Fibroblast of lung (primary cell): ENCODE measurements at regions not wholly inside any gene's neighbourhood (a gene's known extent, or its start where the extent isn't known, plus 50 kb on each side); places are given as distances from the start of the nearest gene placed in this dataset.

ENCODE experiments used
- DNase-seq, 2 donors: peaks; one replicate each; pipeline versions ENCODE4 v3.0.0 to v3.0.0-alpha.2; 2010; ENCODE audit warnings: low read depth in 2 of 2
- H2AFZ ChIP-seq: 2 replicates; pipeline ENCODE4 v1.5.1; 2012; ENCODE audit warnings: low read length, control low read depth, inconsistent platforms
- H3K27ac ChIP-seq: 2 replicates; pipeline ENCODE4 v1.5.1; 2011; ENCODE audit warnings: low read length, control low read depth; ENCODE audit not compliant: insufficient read depth
- H3K27me3 ChIP-seq: 2 replicates; pipeline ENCODE4 v1.5.1; 2011; ENCODE audit warnings: mild to moderate bottlenecking, low read length; ENCODE audit not compliant: control insufficient read depth, insufficient read depth
- H3K36me3 ChIP-seq: 2 replicates; pipeline ENCODE4 v1.5.1; 2011; ENCODE audit warnings: low read length; ENCODE audit not compliant: control insufficient read depth, insufficient read depth
- H3K4me1 ChIP-seq: 2 replicates; pipeline ENCODE4 v1.5.1; 2011; ENCODE audit warnings: low read length; ENCODE audit not compliant: control insufficient read depth, insufficient read depth; ENCODE audit errors: extremely low read depth
- H3K4me2 ChIP-seq: 2 replicates; pipeline ENCODE4 v1.5.1; 2011; ENCODE audit warnings: low read length, control low read depth; ENCODE audit not compliant: insufficient read depth; ENCODE audit errors: extremely low read depth
- H3K4me3 ChIP-seq, 4 experiments: fragments of 200-600 bp in 1 of 4; sonication (generic) in 1 of 4; replicated peaks in 1 of 4; 2 replicates each; pipeline ENCODE4 v1.5.1; 2011 to 2016; ENCODE audit warnings: low read length in 4 of 4, low read depth in 3 of 4, mild to moderate bottlenecking in 3 of 4, control low read depth in 2 of 4, inconsistent platforms in 1 of 4, mixed read lengths in 1 of 4; ENCODE audit not compliant: insufficient read depth in 1 of 4; ENCODE audit errors: control extremely low read depth in 1 of 4
- H3K79me2 ChIP-seq: 2 replicates; pipeline ENCODE4 v1.5.1; 2012; ENCODE audit warnings: mild to moderate bottlenecking, low read length, inconsistent platforms; ENCODE audit not compliant: control insufficient read depth, insufficient read depth
- H3K9ac ChIP-seq: 2 replicates; pipeline ENCODE4 v1.5.1; 2011; ENCODE audit warnings: mild to moderate bottlenecking, low read length, control low read depth; ENCODE audit not compliant: insufficient read depth
- H3K9me3 ChIP-seq: 2 replicates; pipeline ENCODE4 v1.5.1; 2012; ENCODE audit warnings: low read depth, low read length; ENCODE audit not compliant: control insufficient read depth, insufficient read depth
- H4K20me1 ChIP-seq: 2 replicates; pipeline ENCODE4 v1.5.1; 2011; ENCODE audit warnings: low read length; ENCODE audit not compliant: control insufficient read depth, insufficient read depth; ENCODE audit errors: extremely low read depth
- EZH2 ChIP-seq: IDR thresholded peaks from 2 replicates; pipeline ENCODE4 v1.5.1; 2012; ENCODE audit warnings: low read length, control low read depth, mild to moderate bottlenecking; ENCODE audit errors: missing control alignments
- TF ChIP-seq, protein P1 (sequence below), 2 donors: IDR thresholded peaks in 1 of 2; conservative IDR thresholded peaks in 1 of 2; 1 replicate in 1 of 2; 2 replicates in 1 of 2; pipeline ENCODE4 v1.5.1; 2011 to 2012; ENCODE audit warnings: low read length in 2 of 2, control low read depth in 1 of 2, inconsistent platforms in 1 of 2, low read depth in 1 of 2, mild to moderate bottlenecking in 1 of 2

DNA sequence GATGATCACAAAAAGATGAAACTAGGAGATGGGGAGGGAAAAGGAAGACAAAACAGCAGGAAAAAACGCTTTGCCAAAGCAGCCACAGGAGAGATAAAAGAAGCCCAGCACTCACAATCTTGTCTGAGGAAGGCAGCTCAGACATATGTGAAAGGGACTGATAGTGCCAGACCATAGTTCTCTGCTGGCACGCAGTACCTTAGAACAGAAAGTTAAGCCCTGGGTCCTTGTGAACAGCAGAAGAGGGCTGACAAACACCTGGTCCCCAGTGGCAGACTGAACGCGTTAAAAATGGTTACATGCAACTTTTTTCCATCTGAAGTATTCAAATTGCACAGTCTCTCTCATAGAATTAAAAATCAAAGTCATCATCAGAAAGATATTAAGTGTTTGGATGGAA is 433.2 kb upstream of the ADAMTS5 start:
- no peaks in the 10 kb centered on the region for H3K79me2 ChIP-seq
- no peak for TF ChIP-seq EZH2
- TF ChIP-seq, protein P1, sequence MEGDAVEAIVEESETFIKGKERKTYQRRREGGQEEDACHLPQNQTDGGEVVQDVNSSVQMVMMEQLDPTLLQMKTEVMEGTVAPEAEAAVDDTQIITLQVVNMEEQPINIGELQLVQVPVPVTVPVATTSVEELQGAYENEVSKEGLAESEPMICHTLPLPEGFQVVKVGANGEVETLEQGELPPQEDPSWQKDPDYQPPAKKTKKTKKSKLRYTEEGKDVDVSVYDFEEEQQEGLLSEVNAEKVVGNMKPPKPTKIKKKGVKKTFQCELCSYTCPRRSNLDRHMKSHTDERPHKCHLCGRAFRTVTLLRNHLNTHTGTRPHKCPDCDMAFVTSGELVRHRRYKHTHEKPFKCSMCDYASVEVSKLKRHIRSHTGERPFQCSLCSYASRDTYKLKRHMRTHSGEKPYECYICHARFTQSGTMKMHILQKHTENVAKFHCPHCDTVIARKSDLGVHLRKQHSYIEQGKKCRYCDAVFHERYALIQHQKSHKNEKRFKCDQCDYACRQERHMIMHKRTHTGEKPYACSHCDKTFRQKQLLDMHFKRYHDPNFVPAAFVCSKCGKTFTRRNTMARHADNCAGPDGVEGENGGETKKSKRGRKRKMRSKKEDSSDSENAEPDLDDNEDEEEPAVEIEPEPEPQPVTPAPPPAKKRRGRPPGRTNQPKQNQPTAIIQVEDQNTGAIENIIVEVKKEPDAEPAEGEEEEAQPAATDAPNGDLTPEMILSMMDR (conservative IDR thresholded peaks at IDR 0.05 in 1 of 2, IDR thresholded peaks at IDR 0.05 in 1 of 2; ENCODE audit: low read depth in 1 of 2, low read length in 2 of 2): no peak
- no peaks in the 10 kb centered on the region for H3K36me3 ChIP-seq
- H2AFZ ChIP-seq: peak overlapping the region; percentile 21
- no peaks in the 10 kb centered on the region for H3K9me3 ChIP-seq
- no peak overlapping the region for H3K27ac ChIP-seq
- H3K4me1 ChIP-seq: no peaks in the 10 kb centered on the region
- H3K9ac ChIP-seq: no peak overlapping the region
- no peak overlapping the region for H3K4me3 ChIP-seq
- no peak overlapping the region for H3K4me2 ChIP-seq
- DNase-seq: no peak
- no peaks in the 10 kb centered on the region for H3K27me3 ChIP-seq
- H4K20me1 ChIP-seq: no peaks in the 10 kb centered on the region

GRCh38 chr21:27397578-27397977 is 430.7 kb upstream of the ADAMTS5 start:
- H3K27me3 ChIP-seq: no peaks in the 10 kb centered on the region
- no peaks in the 10 kb centered on the region for H3K36me3 ChIP-seq
- TF ChIP-seq, protein P1 (conservative IDR thresholded peaks at IDR 0.05 in 1 of 2, IDR thresholded peaks at IDR 0.05 in 1 of 2; ENCODE audit: low read depth in 1 of 2, low read length in 2 of 2): no peak
- no peak for TF ChIP-seq EZH2
- H3K4me1 ChIP-seq: no peaks in the 10 kb centered on the region
- no peak overlapping the region for H3K4me3 ChIP-seq
- H2AFZ ChIP-seq: no peak overlapping the region
- H4K20me1 ChIP-seq: no peaks in the 10 kb centered on the region
- no peaks in the 10 kb centered on the region for H3K9me3 ChIP-seq
- no peak overlapping the region for H3K4me2 ChIP-seq
- H3K9ac ChIP-seq: no peak overlapping the region
- H3K27ac ChIP-seq: no peak overlapping the region
- no peaks in the 10 kb centered on the region for H3K79me2 ChIP-seq
- DNase-seq: no peak

DNA sequence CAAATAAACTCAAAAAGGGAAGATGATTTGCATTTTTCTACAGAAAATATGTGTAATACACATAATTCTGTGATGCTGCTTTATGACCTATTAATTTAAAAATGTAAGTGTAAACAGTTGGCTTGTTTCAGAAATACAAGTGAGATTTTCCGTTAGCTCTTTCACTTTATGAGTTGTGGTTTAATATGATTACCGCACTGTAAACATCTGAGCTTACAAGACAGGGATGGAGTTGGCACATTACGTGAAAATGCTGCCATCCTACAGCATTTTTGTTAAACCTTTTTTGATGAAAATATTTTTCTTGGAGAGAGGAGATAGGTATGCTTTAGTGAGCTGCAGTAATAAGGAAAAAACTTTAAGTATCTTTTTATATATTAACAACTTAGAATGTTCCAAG is 426.8 kb upstream of the ADAMTS5 start:
- Histone ChIP-seq H3K4me1 (no peaks in the 10 kb centered on the region), H3K9ac (no peak overlapping the region), H3K27me3 (no peaks in the 10 kb centered on the region), H3K4me3 (no peak overlapping the region), H3K36me3 (no peaks in the 10 kb centered on the region), H2AFZ (no peak overlapping the region), H3K9me3 (no peaks in the 10 kb centered on the region), H4K20me1 (no peaks in the 10 kb centered on the region), H3K79me2 (no peaks in the 10 kb centered on the region), H3K4me2 (peak overlapping the region; percentile 2), H3K27ac (no peak overlapping the region)
- TF ChIP-seq, protein P1 (conservative IDR thresholded peaks at IDR 0.05 in 1 of 2, IDR thresholded peaks at IDR 0.05 in 1 of 2; ENCODE audit: low read depth in 1 of 2, low read length in 2 of 2): no peak
- TF ChIP-seq EZH2: no peak
- DNase-seq: peak in 1 of 2 donors; percentile 63
